Pancreas (tissue), 10 donors: ENCODE measurements at regions not wholly inside any gene's neighbourhood (a gene's known extent, or its start where the extent isn't known, plus 50 kb on each side); places are given as distances from the start of the nearest gene placed in this dataset.

Source experiments
- ATAC-seq, 4 donors: fragments of 200-7000 bp; cut with Tn5 transposase; one replicate each; pipeline versions ENCODE4 v1.8.0 to v1.9.1; 2020; ENCODE audit warnings: mild to moderate bottlenecking in 4 of 4, moderate library complexity in 4 of 4
- DNase-seq, 6 donors: peaks; one replicate each; pipeline ENCODE4 v3.0.0-alpha.2; 2020
- FAIRE-seq: peaks from 2 replicates; lab custom pipeline; 2012; peaks lifted over from hg19 to GRCh38; lab: Jason Lieb, UNC
- H3K27ac ChIP-seq, 4 donors: fragments of 200-600 bp; sonication (generic); 1 replicate in 3 of 4; 2 replicates in 1 of 4; pipeline versions ENCODE4 v1.5.0 to v1.8.0; 2020
- H3K27me3 ChIP-seq, 4 donors: fragments of 200-600 bp; one replicate each; pipeline ENCODE4 v1.8.0; 2021
- H3K36me3 ChIP-seq, 3 donors: fragments of 200-600 bp; sonication (generic) in 1 of 3; one replicate each; pipeline versions ENCODE4 v1.5.0 to v1.8.0; 2020 to 2021
- H3K4me1 ChIP-seq, 3 donors: fragments of 200-600 bp; one replicate each; pipeline ENCODE4 v1.8.0; 2021
- H3K4me3 ChIP-seq, 4 donors: fragments of 200-600 bp; sonication (generic) in 2 of 4; one replicate each; pipeline versions ENCODE4 v1.5.0 to v1.8.0; 2020 to 2021
- H3K9me3 ChIP-seq, 4 donors: fragments of 200-600 bp; one replicate each; pipeline ENCODE4 v1.8.0; 2021
- WGBS, 2 donors: extraction: QIAGEN DNeasy Blood & Tissue Kit; methylation state at CpG; one replicate each; pipeline ENCODE4 v1.1.7; 2013; 5-methylcytosine and 5-hydroxymethylcytosine counted together
- intact Hi-C, 3 donors: fragments of 100-400 bp; cut with DNase I; formaldehyde crosslinking; loops; one replicate each; pipeline versions ENCODE4 v1.11.1 to v1.14.2; 2022
- TF ChIP-seq, protein P1 (sequence below), 4 donors: fragments of 200-600 bp; sonication (generic) in 3 of 4; IDR thresholded peaks; one replicate each; pipeline versions ENCODE4 v1.5.0 to v1.8.0; 2021; ENCODE audit warnings: antibody characterized with exemption in 4 of 4
- donor health status: healthy with polysubstance abuse.
- donor health status: DM: no; HTN: no; CAD: no; lungs with moderate emphysema.
- donor health status: DM: no; HTN: no; CAD: no.
- donor health status: control.
- donor health status: control.
- donor health status: Bipolar disorder and iron deficiency.
- donor health status: DM: yes; HTN: yes; CAD: no.
- donor health status: DM: no; HTN: no; CAD: no.
- donor health status: DM: no; HTN: no; CAD: no.
- donor health status: DM: yes; HTN: yes; CAD: no.

- WGBS, 2 donors: 49 to 66% methylated on average over 3 of the region's 3 CpGs
- H3K4me3 ChIP-seq: no peak overlapping the region
- H3K4me1 ChIP-seq: peaks cover 9 to 23% (median 14%) of the 10 kb centered on the region in 3 donors
- FAIRE-seq (no peak), ATAC-seq (peak in 1 of 4 donors; percentile 21), DNase-seq (no peak)
- no peaks in the 10 kb centered on the region for H3K9me3 ChIP-seq
- no peak overlapping the region for H3K27ac ChIP-seq
- H3K36me3 ChIP-seq: no peaks in the 10 kb centered on the region
- TF ChIP-seq, protein P1, sequence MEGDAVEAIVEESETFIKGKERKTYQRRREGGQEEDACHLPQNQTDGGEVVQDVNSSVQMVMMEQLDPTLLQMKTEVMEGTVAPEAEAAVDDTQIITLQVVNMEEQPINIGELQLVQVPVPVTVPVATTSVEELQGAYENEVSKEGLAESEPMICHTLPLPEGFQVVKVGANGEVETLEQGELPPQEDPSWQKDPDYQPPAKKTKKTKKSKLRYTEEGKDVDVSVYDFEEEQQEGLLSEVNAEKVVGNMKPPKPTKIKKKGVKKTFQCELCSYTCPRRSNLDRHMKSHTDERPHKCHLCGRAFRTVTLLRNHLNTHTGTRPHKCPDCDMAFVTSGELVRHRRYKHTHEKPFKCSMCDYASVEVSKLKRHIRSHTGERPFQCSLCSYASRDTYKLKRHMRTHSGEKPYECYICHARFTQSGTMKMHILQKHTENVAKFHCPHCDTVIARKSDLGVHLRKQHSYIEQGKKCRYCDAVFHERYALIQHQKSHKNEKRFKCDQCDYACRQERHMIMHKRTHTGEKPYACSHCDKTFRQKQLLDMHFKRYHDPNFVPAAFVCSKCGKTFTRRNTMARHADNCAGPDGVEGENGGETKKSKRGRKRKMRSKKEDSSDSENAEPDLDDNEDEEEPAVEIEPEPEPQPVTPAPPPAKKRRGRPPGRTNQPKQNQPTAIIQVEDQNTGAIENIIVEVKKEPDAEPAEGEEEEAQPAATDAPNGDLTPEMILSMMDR (IDR thresholded peaks at IDR 0.05): no peak
- H3K27me3 ChIP-seq: no peaks in the 10 kb centered on the region
- intact Hi-C loops: no loop called here
These were observed 466.1 kb upstream of the CFAP20DC start for GRCh38 chr3:59515966-59516365.

DNA sequence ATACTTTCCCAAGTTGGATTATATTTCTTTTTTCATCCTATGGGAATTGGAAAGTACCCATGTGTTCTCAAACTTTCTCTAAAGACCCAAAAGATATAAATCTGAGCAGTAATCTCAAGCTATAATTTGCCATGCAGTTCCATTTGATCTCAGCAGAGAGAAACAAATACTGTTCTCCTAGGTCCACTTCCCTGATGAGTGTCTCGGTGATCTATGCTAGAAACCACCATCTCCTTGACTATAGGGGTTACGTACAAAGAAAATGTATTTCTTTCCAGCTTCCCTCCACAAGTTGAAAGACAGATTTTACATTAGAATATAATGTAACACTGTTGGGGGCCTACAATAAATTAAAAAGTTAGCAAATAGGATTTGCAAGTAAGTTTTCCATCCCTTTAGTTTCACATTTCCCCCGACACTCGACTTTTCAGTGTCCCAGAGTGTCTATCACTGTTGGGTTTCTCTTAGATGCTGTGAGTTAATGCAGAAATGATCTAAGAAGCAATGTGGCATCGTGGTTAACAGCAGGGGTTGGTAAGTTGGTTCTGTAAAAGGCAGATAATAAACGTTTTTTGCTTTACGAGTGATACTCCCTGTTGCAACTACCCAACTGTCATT is 465.1 kb upstream of the CFAP20DC start:
- Histone ChIP-seq H3K27ac (no peak overlapping the region), H3K9me3 (no peaks in the 10 kb centered on the region), H3K27me3 (no peaks in the 10 kb centered on the region), H3K4me3 (no peak overlapping the region), H3K36me3 (no peaks in the 10 kb centered on the region), H3K4me1 (peaks cover 9 to 23% (median 14%) of the 10 kb centered on the region in 3 donors)
- DNase-seq (no peak), ATAC-seq (no peak), FAIRE-seq (no peak)
- intact Hi-C loops: no loop called here
- WGBS, 2 donors: 77 to 78% methylated on average over 7 of the region's 7 CpGs
- TF ChIP-seq, protein P1 (IDR thresholded peaks at IDR 0.05): no peak

- no peaks in the 10 kb centered on the region for H3K36me3 ChIP-seq
- 96 to 97% methylated on average over 1 of the region's 1 CpG for WGBS, 2 donors
- no peak for ATAC-seq
- DNase-seq: no peak
- peaks cover 9 to 18% (median 11%) of the 10 kb centered on the region in 3 donors for H3K4me1 ChIP-seq
- no peak for FAIRE-seq
- no peaks in the 10 kb centered on the region for H3K9me3 ChIP-seq
- TF ChIP-seq, protein P1 (IDR thresholded peaks at IDR 0.05): no peak
- intact Hi-C loops: no loop called here
- no peak overlapping the region for H3K4me3 ChIP-seq
- H3K27ac ChIP-seq: no peak overlapping the region
- no peaks in the 10 kb centered on the region for H3K27me3 ChIP-seq
These were observed 463.7 kb upstream of the CFAP20DC start for GRCh38 chr3:59513570-59513969.

GRCh38 chr3:59512066-59512465 is 462.2 kb upstream of the CFAP20DC start:
- WGBS, 2 donors: 88 to 89% methylated on average over 6 of the region's 6 CpGs
- intact Hi-C loops: no loop called here
- no peaks in the 10 kb centered on the region for H3K9me3 ChIP-seq
- no peak overlapping the region for H3K27ac ChIP-seq
- ATAC-seq: no peak
- no peak for DNase-seq
- TF ChIP-seq, protein P1 (IDR thresholded peaks at IDR 0.05): no peak
- no peaks in the 10 kb centered on the region for H3K27me3 ChIP-seq
- no peak overlapping the region for H3K4me3 ChIP-seq
- no peaks in the 10 kb centered on the region for H3K36me3 ChIP-seq
- peaks cover 0 to 9% (median 3%) of the 10 kb centered on the region in 3 donors for H3K4me1 ChIP-seq
- no peak for FAIRE-seq

- DNase-seq (no peak), FAIRE-seq (no peak), ATAC-seq (no peak)
- no peaks in the 10 kb centered on the region for H3K36me3 ChIP-seq
- H3K4me3 ChIP-seq: no peak overlapping the region
- H3K27me3 ChIP-seq: no peaks in the 10 kb centered on the region
- 27 to 40% methylated on average over 4 of the region's 4 CpGs for WGBS, 2 donors
- no peaks in the 10 kb centered on the region for H3K4me1 ChIP-seq
- TF ChIP-seq, protein P1 (IDR thresholded peaks at IDR 0.05): no peak
- no peak overlapping the region for H3K27ac ChIP-seq
- intact Hi-C loops: no loop called here
- H3K9me3 ChIP-seq: no peaks in the 10 kb centered on the region
These were observed 460.8 kb upstream of the CFAP20DC start for GRCh38 chr3:59510576-59510975.
